ENCODE measurements at regions not wholly inside any gene's neighbourhood (a gene's known extent, or its start where the extent isn't known, plus 50 kb on each side); places are given as distances from the start of the nearest gene placed in this dataset.

DNA sequence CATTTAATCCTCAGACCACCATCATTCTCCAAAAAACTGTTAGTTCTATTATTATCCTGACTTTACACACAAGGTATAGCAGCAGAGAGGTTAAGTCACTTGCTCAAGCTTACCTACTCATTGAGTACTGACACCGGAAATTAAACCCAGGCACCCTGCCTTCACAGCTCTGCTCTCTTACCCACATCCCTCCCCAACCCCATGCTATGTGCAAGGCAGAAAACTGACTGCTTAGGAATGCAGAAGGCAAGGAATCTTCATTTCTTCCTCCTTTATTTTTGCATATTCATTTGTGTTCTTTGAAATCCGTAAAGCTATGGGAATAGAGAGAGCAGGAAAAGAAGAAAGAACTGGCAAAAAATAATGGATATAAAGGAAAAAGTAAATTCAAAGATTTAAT lies 261.8 kb downstream of the PAPSS1 start:
- H3K9me3 ChIP-seq (ENCODE audit: control insufficient read depth in 1 of 2, insufficient read depth in 1 of 2, low read depth in 1 of 2, low read length in 2 of 2) = no peaks in the 10 kb centered on the region
- no peak overlapping the region for H3K4me3 ChIP-seq (replicated peaks in 1 of 2; ENCODE audit: low read depth in 1 of 2, low read length in 2 of 2)
- no peaks in the 10 kb centered on the region for H3K9me2 ChIP-seq (ENCODE audit: insufficient read depth)
- no peak for DNase-seq (ENCODE audit: low read depth, low spot score)
- no peaks in the 10 kb centered on the region for H4K20me1 ChIP-seq (ENCODE audit: insufficient read depth)
- H2AFZ ChIP-seq (ENCODE audit: low read depth, low read length, poor library complexity, severe bottlenecking) = no peak overlapping the region
- H3K27ac ChIP-seq (ENCODE audit: low read depth, low read length) = no peak overlapping the region
- no peaks in the 10 kb centered on the region for H3K36me3 ChIP-seq (ENCODE audit: control insufficient read depth in 1 of 2, insufficient read depth in 2 of 2, low read length in 2 of 2)
- H3K27me3 ChIP-seq (ENCODE audit: insufficient read depth, low read length) = no peaks in the 10 kb centered on the region
- no peak for ATAC-seq
- BruUV-seq (replicated peaks) = no TSS peak
- no peaks in the 10 kb centered on the region for H3K79me2 ChIP-seq (ENCODE audit: insufficient read depth, low read length)
- H3K4me2 ChIP-seq (ENCODE audit: low read length) = no peak overlapping the region
- ChIA-PET POLR2A (no interaction called here), RAD21 (ENCODE audit: low non-redundant PET in 1 of 2, low total read pairs in 2 of 2, uncharacterized antibody in 2 of 2, unreplicated experiment in 2 of 2) (no interaction called here), CTCF (no interaction called here)
- no peak overlapping the region for H3K9ac ChIP-seq (ENCODE audit: low read length)
- intact Hi-C loops (cut with micrococcal nuclease) = no loop called here
- no peaks in the 10 kb centered on the region for H3K4me1 ChIP-seq (ENCODE audit: control insufficient read depth in 1 of 2, insufficient read depth in 2 of 2, low read length in 2 of 2)
- TF ChIP-seq EZH2phosphoT487 (IDR thresholded peaks at IDR 0.05; ENCODE audit: borderline replicate concordance) = no peak
- no peak for TF ChIP-seq ZNF274 (IDR thresholded peaks at IDR 0.05; ENCODE audit: low read depth, low read length)
- TF ChIP-seq JUND (IDR thresholded peaks at IDR 0.05) = no peak

DNA sequence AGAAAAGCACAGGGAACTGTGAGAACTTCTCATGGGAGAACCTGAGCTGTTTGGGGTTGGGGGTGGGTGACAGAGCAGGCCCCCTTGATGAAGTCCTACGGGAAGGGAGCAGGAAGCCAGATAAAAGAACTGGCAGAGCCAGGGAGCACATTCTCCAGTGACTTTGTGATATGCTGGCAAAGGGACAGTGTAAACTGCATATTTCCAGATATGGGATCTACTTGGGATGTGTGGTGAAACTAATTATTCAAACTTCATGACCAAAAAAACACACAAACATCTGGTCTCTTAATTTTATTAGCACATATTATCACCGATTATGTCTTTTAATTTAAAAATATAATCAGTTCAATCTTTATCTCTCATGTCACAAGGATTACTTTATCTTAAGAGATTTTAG lies 266.0 kb downstream of the PAPSS1 start:
- Histone ChIP-seq H3K9me2 (ENCODE audit: insufficient read depth) (no peaks in the 10 kb centered on the region), H3K27ac (ENCODE audit: low read depth, low read length) (no peak overlapping the region), H2AFZ (ENCODE audit: low read depth, low read length, poor library complexity, severe bottlenecking) (no peak overlapping the region), H4K20me1 (ENCODE audit: insufficient read depth) (no peaks in the 10 kb centered on the region), H3K79me2 (ENCODE audit: insufficient read depth, low read length) (no peaks in the 10 kb centered on the region), H3K4me1 (ENCODE audit: control insufficient read depth in 1 of 2, insufficient read depth in 2 of 2, low read length in 2 of 2) (no peaks in the 10 kb centered on the region), H3K9ac (ENCODE audit: low read length) (no peak overlapping the region), H3K9me3 (ENCODE audit: control insufficient read depth in 1 of 2, insufficient read depth in 1 of 2, low read depth in 1 of 2, low read length in 2 of 2) (no peaks in the 10 kb centered on the region), H3K27me3 (ENCODE audit: insufficient read depth, low read length) (no peaks in the 10 kb centered on the region), H3K36me3 (ENCODE audit: control insufficient read depth in 1 of 2, insufficient read depth in 2 of 2, low read length in 2 of 2) (no peaks in the 10 kb centered on the region), H3K4me2 (ENCODE audit: low read length) (no peak overlapping the region), H3K4me3 (replicated peaks in 1 of 2; ENCODE audit: low read depth in 1 of 2, low read length in 2 of 2) (no peak overlapping the region)
- ChIA-PET POLR2A (no interaction called here), RAD21 (ENCODE audit: low non-redundant PET in 1 of 2, low total read pairs in 2 of 2, uncharacterized antibody in 2 of 2, unreplicated experiment in 2 of 2) (no interaction called here), CTCF (no interaction called here)
- no TSS peak for BruUV-seq (replicated peaks)
- intact Hi-C loops (cut with micrococcal nuclease) = no loop called here
- TF ChIP-seq, protein P1, sequence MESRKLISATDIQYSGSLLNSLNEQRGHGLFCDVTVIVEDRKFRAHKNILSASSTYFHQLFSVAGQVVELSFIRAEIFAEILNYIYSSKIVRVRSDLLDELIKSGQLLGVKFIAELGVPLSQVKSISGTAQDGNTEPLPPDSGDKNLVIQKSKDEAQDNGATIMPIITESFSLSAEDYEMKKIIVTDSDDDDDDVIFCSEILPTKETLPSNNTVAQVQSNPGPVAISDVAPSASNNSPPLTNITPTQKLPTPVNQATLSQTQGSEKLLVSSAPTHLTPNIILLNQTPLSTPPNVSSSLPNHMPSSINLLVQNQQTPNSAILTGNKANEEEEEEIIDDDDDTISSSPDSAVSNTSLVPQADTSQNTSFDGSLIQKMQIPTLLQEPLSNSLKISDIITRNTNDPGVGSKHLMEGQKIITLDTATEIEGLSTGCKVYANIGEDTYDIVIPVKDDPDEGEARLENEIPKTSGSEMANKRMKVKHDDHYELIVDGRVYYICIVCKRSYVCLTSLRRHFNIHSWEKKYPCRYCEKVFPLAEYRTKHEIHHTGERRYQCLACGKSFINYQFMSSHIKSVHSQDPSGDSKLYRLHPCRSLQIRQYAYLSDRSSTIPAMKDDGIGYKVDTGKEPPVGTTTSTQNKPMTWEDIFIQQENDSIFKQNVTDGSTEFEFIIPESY (IDR thresholded peaks at IDR 0.05; ENCODE audit: extremely low read depth, insufficient replicate concordance, low read length) = no peak
- TF ChIP-seq POLR2A (IDR thresholded peaks at IDR 0.05; ENCODE audit: borderline replicate concordance, extremely low read depth, insufficient read depth, insufficient read length) (no peak), RAD21 (IDR thresholded peaks at IDR 0.05; ENCODE audit: low read depth) (no peak), YY1 (IDR thresholded peaks at IDR 0.05; ENCODE audit: extremely low read depth, insufficient replicate concordance, low read depth, low read length) (no peak), CBX3 (IDR thresholded peaks at IDR 0.05; ENCODE audit: low read depth) (no peak), ZFX (IDR thresholded peaks at IDR 0.05) (no peak)
- TF ChIP-seq, protein P2, sequence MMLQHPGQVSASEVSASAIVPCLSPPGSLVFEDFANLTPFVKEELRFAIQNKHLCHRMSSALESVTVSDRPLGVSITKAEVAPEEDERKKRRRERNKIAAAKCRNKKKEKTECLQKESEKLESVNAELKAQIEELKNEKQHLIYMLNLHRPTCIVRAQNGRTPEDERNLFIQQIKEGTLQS (IDR thresholded peaks at IDR 0.05) = no peak
- TF ChIP-seq, protein P3, sequence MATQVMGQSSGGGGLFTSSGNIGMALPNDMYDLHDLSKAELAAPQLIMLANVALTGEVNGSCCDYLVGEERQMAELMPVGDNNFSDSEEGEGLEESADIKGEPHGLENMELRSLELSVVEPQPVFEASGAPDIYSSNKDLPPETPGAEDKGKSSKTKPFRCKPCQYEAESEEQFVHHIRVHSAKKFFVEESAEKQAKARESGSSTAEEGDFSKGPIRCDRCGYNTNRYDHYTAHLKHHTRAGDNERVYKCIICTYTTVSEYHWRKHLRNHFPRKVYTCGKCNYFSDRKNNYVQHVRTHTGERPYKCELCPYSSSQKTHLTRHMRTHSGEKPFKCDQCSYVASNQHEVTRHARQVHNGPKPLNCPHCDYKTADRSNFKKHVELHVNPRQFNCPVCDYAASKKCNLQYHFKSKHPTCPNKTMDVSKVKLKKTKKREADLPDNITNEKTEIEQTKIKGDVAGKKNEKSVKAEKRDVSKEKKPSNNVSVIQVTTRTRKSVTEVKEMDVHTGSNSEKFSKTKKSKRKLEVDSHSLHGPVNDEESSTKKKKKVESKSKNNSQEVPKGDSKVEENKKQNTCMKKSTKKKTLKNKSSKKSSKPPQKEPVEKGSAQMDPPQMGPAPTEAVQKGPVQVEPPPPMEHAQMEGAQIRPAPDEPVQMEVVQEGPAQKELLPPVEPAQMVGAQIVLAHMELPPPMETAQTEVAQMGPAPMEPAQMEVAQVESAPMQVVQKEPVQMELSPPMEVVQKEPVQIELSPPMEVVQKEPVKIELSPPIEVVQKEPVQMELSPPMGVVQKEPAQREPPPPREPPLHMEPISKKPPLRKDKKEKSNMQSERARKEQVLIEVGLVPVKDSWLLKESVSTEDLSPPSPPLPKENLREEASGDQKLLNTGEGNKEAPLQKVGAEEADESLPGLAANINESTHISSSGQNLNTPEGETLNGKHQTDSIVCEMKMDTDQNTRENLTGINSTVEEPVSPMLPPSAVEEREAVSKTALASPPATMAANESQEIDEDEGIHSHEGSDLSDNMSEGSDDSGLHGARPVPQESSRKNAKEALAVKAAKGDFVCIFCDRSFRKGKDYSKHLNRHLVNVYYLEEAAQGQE (IDR thresholded peaks at IDR 0.05; ENCODE audit: low read depth) = no peak
- DNase-seq (ENCODE audit: low read depth, low spot score) (no peak), ATAC-seq (no peak)
